GM19328 (cell line): ENCODE measurements at regions not wholly inside any gene's neighbourhood (a gene's known extent, or its start where the extent isn't known, plus 50 kb on each side); places are given as distances from the start of the nearest gene placed in this dataset.

ENCODE experiments used
- ATAC-seq: cut with Tn5 transposase; IDR thresholded peaks from one replicate; pipeline ENCODE4 v1.9.1; 2021; ENCODE audit warnings: mild to moderate bottlenecking, moderate library complexity; ENCODE audit not compliant: unreplicated experiment

GRCh38 chr2:126792993-126793392 is 105.7 kb upstream of the TEX51 start:
- no peak for ATAC-seq

GRCh38 chr2:126793885-126794613 is 104.6 kb upstream of the TEX51 start:
- no peak for ATAC-seq

- ATAC-seq, result no peak
Observed at GRCh38 chr2:126795656-126796055, 103.0 kb upstream of the TEX51 start.

- ATAC-seq, result no peak
Observed at GRCh38 chr2:126796931-126797621, 101.6 kb upstream of the TEX51 start.

GRCh38 chr2:126797622-126798275 is 100.9 kb upstream of the TEX51 start:
- no peak for ATAC-seq

GRCh38 chr2:126798276-126799140 is 100.2 kb upstream of the TEX51 start:
- no peak for ATAC-seq

GRCh38 chr2:126799301-126799700 is 99.4 kb upstream of the TEX51 start:
- ATAC-seq, result no peak

GRCh38 chr2:126801473-126801872 is 97.2 kb upstream of the TEX51 start:
- ATAC-seq, result no peak

GRCh38 chr2:126802316-126802715 is 96.4 kb upstream of the TEX51 start:
- ATAC-seq, result no peak

GRCh38 chr2:126802774-126803433 is 95.8 kb upstream of the TEX51 start:
- no peak for ATAC-seq

GRCh38 chr2:126803434-126803775 is 95.3 kb upstream of the TEX51 start:
- ATAC-seq, result no peak

GRCh38 chr2:126804347-126804746 is 94.3 kb upstream of the TEX51 start:
- ATAC-seq, result no peak

- no peak for ATAC-seq
Observed at GRCh38 chr2:126808929-126809328, 89.8 kb upstream of the TEX51 start.

GRCh38 chr2:126809340-126809739 is 89.3 kb upstream of the TEX51 start:
- no peak for ATAC-seq

GRCh38 chr2:126810001-126810400 is 88.7 kb upstream of the TEX51 start:
- ATAC-seq, result no peak

GRCh38 chr2:126811101-126811500 is 87.6 kb upstream of the TEX51 start:
- ATAC-seq, result no peak

- ATAC-seq, result no peak
Observed at GRCh38 chr2:126817172-126817571, 81.5 kb upstream of the TEX51 start.

- no peak for ATAC-seq
Observed at GRCh38 chr2:126822115-126822514, 76.6 kb upstream of the TEX51 start.

- ATAC-seq, result no peak
Observed at GRCh38 chr2:126822921-126823320, 75.8 kb upstream of the TEX51 start.

- ATAC-seq, result no peak
Observed at GRCh38 chr2:126823951-126824350, 74.7 kb upstream of the TEX51 start.

GRCh38 chr2:126824663-126825062 is 74.0 kb upstream of the TEX51 start:
- no peak for ATAC-seq
